ENCODE measurements at regions not wholly inside any gene's neighbourhood (a gene's known extent, or its start where the extent isn't known, plus 50 kb on each side); places are given as distances from the start of the nearest gene placed in this dataset.

DNA sequence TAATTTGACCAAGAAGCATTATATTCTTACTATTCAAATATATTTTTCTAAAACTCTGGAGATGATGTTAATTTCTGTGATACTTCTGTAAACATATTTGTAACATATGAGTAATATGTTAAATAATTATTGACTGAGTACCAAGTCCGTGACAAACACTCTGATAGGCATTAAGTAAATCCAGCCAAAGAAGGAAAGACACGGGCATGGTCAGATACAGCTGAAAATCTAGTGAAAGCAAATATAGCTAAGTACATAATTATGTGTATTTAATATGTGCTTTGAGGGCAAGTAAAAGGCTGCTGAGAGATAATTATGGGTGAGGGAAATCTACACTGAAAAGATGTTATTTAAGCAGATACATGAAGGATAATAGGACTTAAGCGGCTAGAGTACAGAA, 1263.6 kb upstream of the ADGRL3 start:
- DNase-seq = no peak

GRCh38 chr4:59938166-59938565, 1262.0 kb upstream of the ADGRL3 start:
- DNase-seq = no peak

GRCh38 chr4:59945277-59945676, 1254.8 kb upstream of the ADGRL3 start:
- no peak for DNase-seq

- no peak for DNase-seq
These were observed 1254.4 kb upstream of the ADGRL3 start for GRCh38 chr4:59945716-59946115.

DNA sequence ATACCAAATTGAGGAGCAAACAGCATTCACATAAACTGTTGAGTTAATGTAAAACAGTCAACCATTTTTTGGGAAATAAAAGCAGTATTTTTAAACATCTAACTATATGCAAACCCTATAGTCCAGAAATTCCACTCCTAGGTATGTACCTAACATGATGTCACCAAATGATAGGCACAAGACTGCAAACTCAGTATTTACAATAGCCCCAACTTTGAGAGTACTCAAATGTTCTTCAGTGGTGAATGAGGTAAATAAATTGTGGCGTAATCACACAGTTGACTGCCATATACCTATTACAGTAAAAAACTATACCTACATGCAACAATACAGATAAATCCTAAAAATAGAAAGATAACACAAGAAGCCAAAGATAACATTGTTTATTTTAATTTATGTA, 1243.8 kb upstream of the ADGRL3 start:
- DNase-seq = no peak

DNA sequence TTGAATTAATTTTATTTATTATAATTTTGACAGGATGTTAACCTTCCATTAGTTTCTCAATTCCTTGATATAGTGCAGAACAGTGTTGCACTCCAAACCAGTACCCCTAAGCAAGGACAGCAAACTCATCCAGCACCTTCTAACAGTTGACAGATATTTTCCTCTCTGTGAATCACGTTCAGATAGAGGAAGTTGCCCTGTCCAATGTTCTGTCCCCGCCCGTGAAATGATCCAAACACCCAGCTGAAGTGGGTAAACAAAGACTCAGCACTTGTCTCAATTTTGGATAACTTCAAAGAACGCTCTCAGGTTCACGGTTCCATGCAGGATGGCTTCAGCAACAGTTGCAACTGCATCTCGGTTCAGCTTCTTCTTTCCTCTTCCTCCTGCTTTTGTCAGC, 1240.0 kb upstream of the ADGRL3 start:
- DNase-seq = no peak

GRCh38 chr4:59966758-59967157, 1233.4 kb upstream of the ADGRL3 start:
- no peak for DNase-seq

DNA sequence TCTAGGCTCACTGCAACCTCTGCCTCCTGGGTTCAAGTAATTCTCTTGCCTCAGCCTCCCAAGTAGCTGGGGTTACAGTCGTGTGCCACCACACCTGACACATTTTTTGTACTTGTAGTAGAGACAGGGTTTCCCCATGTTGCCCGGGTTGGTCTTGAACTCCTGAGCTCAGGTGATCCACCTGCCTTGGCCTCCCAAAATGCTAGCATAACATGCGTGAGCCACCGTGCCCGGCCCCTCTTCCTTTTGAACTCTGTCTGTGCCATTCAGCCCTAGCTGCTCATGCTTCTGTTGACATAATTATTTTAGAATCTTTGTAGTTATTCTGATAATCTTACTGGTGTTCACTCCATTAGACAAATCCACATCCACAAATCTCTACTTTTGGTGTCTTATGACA, 1231.3 kb upstream of the ADGRL3 start:
- no peak for DNase-seq

DNA sequence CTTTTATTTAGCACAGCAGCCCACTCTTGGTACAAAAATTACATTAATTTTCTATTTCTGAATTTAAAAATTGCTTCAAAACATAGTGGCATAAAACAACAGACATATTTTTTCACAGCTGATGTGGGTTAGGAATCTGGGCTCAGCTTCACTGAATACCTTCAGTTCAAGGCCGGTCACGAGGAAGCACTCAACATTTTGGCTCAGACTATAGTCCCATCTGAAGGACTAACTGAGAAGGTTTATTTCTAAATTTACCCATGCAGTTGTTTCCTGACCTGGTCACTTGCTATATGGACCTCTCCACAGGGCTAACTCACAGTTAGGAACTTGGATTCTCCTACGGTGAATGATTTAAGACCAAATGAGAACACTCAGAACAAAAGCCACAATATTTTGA, 1230.2 kb upstream of the ADGRL3 start:
- no peak for DNase-seq

DNA sequence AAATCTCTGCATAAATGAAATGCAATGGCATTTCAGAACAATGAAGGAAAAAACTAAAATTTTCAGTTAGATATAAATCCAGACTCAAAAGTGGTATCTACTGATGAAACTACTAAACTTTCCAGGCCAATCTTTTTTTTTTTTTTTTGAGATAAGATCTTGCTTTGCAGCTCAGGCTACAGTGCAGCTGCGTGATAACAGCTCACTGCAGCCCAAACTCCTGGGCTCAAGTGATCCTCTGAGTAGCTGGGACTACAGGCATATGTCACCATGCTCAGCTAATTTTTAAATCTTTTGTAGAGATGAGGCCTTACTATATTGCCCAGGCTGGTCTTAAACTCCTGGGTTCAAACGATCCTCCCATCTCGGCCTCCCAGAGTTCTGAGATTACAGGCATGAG, 1228.2 kb upstream of the ADGRL3 start:
- no peak for DNase-seq

- DNase-seq = no peak
These were observed 1226.6 kb upstream of the ADGRL3 start for GRCh38 chr4:59973492-59973891.

DNA sequence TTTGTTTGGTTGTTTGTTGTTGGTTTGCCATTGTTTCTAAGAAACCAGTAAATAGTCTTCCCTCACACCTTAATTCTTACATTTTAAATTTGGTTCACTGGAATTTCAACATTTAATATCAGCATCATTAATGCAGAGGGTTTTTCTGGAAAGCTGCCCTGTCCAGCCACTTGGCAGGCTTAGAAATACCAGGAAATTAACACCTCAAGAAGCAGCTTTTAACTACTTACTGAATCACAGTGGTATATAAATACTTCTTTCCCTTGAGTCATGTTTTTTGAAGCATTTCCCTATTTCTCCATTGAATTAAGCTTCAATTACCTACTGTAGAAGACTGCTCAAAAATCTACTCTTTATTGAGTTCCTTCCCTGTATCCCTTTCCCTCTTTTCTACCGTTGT, 1221.1 kb upstream of the ADGRL3 start:
- no peak for DNase-seq

DNA sequence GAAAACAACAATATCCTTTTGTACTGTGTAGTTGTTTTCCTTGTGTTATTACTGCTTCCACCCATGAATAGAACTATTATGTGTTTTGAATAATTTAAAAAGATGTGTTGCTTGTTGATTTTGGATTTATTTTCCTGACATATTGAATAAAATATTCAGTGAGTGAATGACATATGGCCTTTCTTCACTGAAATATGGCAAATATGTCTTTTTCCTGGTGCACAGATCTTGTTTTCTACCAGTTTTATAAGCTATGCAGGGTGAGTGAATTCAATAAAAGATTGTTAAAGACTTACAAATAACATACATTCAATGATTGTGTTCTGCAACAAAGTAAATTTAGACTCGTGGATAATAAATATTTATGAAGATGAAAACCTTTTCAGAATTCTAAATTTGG, 1216.3 kb upstream of the ADGRL3 start:
- DNase-seq = no peak

GRCh38 chr4:59987289-59987688, 1212.8 kb upstream of the ADGRL3 start:
- no peak for DNase-seq

DNA sequence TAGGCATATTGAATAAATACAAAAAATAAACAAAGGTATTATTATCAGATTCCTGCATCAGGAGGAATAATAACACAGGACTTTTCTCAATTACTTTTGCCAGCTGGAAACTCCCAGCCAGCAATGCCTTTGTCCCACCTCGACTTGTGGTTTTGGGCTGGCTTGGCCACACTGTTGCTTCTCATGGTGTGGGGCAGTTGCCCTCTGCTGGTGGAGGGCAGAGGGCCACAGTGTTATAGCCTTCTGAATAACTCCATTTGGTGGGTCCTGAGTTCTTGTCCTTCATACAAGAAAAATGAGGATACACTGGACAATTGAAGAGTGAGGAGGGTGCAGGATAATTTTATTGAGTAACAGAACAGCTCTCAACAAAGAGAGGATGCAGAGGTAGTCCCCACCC, 1206.0 kb upstream of the ADGRL3 start:
- no peak for DNase-seq

DNA sequence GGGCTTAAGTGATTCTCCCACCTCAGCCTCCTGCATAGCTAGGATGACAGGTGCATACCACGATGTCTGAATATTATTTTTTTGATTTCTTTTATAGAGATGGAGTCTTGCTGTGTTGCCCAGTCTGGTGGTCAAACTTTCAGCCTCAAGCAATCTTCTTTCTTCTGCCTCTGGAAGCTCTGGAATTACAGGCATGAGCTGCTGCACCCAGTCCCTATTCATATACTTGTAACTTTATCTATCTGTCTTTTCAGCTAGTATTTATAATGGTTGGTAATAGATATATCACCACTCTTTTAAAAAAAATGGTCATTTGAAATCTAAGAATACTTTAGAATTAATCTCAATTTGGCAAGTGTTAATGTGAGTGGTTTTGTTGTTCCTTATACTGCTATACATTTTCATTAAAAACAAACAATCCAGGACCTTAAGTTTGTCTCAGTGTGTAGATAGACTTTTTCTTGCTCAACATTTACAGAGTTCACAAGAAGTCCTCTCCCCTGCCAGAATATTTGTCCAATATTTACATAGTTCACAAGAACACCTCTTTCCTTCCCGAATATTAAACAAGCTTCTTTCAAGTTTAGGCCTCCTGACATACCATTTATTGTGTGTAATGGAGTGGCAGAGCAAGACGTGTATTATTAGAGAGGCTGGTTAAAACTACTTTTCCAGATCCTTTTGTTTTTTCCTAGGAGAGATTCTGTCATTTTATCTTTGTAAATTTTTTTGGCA, 1197.4 kb upstream of the ADGRL3 start:
- no peak for DNase-seq

DNA sequence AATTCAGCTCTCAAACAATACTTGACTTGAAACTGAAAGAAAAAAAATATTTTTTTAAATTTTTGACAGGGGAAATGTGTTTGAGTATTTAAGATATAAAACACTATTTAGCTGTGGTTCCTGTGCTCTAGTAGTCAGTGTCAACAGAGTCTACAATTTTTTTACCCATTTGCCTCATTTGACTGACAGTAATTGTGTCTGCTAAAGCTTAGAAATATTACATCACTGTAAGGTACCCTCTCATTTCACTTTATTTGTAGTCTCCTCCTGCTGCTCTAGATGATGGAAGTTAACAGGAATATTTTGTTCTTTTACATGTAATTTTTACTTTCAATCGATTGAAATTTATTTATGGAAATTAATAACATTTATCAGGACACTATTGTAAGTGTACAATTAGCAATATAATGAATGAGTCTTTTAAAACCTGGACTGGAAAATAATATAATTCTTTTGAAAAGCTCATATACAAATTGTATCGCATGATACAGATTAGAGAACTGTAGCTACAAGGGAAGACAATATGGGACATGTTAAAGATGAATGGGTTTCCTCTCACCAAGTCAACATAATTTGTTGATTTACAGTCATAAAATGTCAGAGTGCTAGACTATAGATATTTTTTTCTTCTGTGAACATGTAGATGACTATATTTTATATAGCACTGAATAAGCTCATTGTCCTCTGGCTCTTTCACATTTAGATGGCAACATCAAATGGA, 1186.5 kb upstream of the ADGRL3 start:
- no peak for DNase-seq

- DNase-seq = no peak
These were observed 1183.2 kb upstream of the ADGRL3 start for GRCh38 chr4:60016971-60017370.

DNA sequence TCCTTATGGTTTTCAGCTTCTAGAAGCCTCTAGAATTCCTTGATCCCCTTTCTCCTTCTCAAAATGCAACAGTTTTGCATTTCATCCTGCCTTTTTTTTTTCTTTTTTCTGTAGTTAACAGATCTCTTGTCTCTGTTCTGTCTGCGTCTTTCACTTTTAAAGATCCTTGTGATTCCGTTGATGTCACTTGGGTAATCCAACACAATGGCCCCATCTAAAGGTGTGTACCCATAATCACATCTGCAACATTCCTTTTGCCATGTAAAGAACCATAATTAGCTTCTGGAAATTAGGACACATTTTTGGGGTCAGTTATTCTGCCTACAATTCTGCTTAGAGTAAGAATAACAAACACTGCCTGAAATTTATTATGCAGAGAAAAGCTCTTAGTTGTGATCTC, 1180.9 kb upstream of the ADGRL3 start:
- DNase-seq = no peak

- DNase-seq = no peak
These were observed 1180.2 kb upstream of the ADGRL3 start for GRCh38 chr4:60019946-60020345.

GRCh38 chr4:60020389-60020788, 1179.7 kb upstream of the ADGRL3 start:
- DNase-seq = no peak

- no peak for DNase-seq
These were observed 1166.3 kb upstream of the ADGRL3 start for GRCh38 chr4:60033826-60034225.

- no peak for DNase-seq
These were observed 1165.8 kb upstream of the ADGRL3 start for GRCh38 chr4:60034361-60034760.

DNA sequence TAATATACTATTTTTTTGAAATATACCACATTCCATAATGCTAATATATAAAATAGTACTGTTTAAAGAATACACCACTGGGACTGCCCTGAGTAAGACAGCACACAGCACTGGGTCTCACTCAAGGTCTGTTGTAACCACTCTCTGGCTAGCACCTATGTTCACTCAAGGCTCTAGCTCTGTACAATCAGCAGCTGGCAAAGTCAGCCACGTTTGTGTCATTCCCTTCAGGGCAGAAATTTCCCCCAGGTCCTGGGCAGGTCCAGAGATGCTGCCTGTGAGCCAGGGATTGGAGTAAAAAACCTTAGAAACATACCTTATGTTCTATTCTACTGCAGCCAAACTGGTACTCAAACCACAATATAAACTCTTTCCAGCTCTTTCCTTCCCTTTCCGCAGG, 1160.2 kb upstream of the ADGRL3 start:
- DNase-seq = no peak

- DNase-seq = no peak
These were observed 1157.9 kb upstream of the ADGRL3 start for GRCh38 chr4:60042231-60042652.

Measured in stimulated activated CD4-positive, alpha-beta T cell treated with anti-CD3 and anti-CD28 coated beads, Interleukin-1b, Interleukin-23, amount 100 ng/mL, for 48 hours (primary cell).